ENCODE measurements at regions not wholly inside any gene's neighbourhood (a gene's known extent, or its start where the extent isn't known, plus 50 kb on each side); places are given as distances from the start of the nearest gene placed in this dataset.
"Not testable (repeated sequence)": the region's sequence is repeated elsewhere in the genome, so short reads cannot be mapped to it uniquely, and the experiment has no call there.

DNA sequence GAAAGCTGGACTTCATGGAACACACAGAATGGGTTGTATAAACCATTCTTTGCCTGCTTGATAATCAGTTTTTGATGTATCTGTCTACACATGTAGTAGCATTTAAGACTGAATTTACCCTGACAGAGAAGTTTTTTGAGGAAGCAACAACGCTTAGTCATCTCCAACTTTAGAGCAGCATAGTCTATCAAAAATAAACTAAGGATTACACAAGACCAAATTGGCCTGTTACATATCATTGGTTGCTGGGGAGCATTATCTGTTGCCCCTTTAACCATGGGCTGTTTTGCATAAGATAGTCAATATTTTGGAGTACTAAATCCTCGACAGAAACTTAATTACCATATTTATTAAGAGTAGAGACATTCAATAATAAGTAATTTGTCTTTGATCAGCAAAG lies 347.4 kb downstream of the FAM47B start:
- TF ChIP-seq, protein P1, sequence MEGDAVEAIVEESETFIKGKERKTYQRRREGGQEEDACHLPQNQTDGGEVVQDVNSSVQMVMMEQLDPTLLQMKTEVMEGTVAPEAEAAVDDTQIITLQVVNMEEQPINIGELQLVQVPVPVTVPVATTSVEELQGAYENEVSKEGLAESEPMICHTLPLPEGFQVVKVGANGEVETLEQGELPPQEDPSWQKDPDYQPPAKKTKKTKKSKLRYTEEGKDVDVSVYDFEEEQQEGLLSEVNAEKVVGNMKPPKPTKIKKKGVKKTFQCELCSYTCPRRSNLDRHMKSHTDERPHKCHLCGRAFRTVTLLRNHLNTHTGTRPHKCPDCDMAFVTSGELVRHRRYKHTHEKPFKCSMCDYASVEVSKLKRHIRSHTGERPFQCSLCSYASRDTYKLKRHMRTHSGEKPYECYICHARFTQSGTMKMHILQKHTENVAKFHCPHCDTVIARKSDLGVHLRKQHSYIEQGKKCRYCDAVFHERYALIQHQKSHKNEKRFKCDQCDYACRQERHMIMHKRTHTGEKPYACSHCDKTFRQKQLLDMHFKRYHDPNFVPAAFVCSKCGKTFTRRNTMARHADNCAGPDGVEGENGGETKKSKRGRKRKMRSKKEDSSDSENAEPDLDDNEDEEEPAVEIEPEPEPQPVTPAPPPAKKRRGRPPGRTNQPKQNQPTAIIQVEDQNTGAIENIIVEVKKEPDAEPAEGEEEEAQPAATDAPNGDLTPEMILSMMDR (IDR thresholded peaks at IDR 0.05; ENCODE audit: insufficient read depth, low read length) = no peak
- DNase-seq (ENCODE audit: low read depth) = no peak
- no peak overlapping the region for H3K4me3 ChIP-seq (ENCODE audit: low read depth, low read length)

DNA sequence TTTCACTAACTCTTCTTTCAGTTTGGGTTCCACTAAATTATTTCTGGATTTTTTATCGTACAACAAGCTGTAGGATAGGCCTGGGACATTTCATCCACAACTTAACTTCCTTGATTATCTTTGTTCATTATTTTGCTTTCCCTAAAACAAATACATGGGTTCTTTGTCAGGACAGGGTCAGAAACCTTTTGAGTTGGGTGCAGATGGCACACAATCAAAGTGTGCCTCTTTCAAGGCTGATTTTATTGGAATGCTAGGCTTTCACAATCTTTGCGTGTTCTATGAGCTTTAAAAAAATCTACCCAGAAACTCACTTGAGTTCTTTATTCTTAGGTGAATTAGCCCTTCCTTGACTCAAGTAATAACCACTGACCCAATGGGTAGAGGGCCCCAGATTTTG lies 348.4 kb downstream of the FAM47B start:
- DNase-seq (ENCODE audit: low read depth) = no peak
- H3K4me3 ChIP-seq (ENCODE audit: low read depth, low read length) = no peak overlapping the region

DNA sequence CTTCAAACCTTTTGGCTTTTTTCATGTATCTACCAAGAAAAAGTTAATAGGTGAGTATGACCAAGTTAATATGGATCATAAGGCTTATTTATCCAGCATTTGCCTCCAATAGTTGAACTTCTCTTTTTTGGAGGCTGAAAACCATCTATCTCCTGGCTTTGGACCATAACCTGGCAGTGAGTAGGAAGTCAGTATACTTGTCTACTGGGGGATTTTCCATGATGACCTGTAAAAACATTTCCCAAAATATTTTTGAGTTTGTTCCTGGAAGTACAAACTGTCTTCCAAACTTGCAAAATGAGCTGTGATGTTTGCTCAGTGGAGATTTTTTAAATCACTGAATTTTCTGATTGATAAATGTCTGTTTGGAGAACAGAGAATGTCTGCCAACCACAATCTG lies 349.9 kb downstream of the FAM47B start:
- no peak for DNase-seq (ENCODE audit: low read depth)
- TF ChIP-seq, protein P1 (IDR thresholded peaks at IDR 0.05; ENCODE audit: insufficient read depth, low read length) = no peak
- H3K4me3 ChIP-seq (ENCODE audit: low read depth, low read length) = no peak overlapping the region

More for the DNA sequence above, 348.4 kb downstream of the FAM47B start:
- TF ChIP-seq, protein P1 (IDR thresholded peaks at IDR 0.05; ENCODE audit: insufficient read depth, low read length) = no peak

DNA sequence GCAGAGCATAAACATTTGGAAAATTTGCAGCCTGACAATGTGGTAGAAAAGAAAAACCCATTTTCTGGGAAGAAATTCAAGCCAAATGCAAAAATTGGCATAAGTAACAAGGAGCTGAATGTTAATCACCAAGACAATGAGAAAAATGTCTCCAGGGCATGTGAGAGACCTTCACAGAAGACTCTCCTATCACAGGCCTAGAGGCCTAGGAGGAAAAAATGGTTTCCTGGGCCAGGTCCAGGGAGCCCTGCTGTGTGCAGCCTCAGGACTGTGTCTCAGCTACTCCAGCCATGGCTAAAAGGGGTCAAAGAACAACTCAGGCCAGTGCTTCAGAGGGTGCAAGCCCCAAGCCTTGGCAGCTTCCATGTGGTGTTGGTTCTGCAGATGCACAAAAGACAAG lies 362.4 kb downstream of the FAM47B start:
- H3K4me3 ChIP-seq (ENCODE audit: low read depth, low read length); DNase-seq (ENCODE audit: low read depth): not testable (repeated sequence)

DNA sequence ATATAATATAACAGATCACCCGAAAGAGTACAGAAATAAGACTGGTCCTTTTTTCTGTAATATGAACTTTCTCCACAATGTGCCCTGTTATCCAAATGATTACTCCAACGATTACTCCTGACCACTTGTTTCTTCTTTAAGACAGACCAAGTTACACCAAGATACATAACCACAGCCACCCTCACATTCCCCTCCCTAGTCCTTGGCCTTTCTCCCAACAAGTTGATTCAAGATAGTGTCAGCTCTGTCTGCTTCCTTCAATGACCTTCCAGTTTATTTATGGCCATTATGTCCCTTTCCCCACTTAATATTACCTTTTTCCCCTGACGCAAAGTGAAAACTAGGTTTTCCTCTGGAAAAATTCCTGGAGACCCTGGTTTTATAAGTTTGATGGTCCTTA lies 397.2 kb downstream of the FAM47B start:
- TF ChIP-seq, protein P1 (IDR thresholded peaks at IDR 0.05; ENCODE audit: insufficient read depth, low read length) = no peak
- H3K4me3 ChIP-seq (ENCODE audit: low read depth, low read length) = no peak overlapping the region
- DNase-seq (ENCODE audit: low read depth) = no peak

DNA sequence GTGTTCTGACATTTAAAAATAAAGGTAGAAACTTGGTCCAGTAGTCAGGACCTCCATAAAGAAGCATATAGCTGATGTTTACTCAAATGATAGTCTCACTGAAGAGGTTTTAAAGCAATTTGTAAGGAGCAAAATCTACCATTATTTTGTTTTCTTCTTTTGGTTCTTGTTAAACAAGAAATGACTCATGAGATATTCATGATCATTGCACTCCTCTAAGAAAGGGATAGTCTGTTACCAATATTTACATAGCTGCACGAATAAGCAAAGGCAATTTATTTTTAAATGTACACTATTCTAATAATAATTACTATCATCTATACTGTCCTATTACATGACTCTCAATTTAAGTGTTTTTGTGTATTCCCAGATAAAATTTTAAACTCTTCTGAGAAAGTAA lies 397.9 kb downstream of the FAM47B start:
- no peak for DNase-seq (ENCODE audit: low read depth)
- TF ChIP-seq, protein P1 (IDR thresholded peaks at IDR 0.05; ENCODE audit: insufficient read depth, low read length) = no peak

DNA sequence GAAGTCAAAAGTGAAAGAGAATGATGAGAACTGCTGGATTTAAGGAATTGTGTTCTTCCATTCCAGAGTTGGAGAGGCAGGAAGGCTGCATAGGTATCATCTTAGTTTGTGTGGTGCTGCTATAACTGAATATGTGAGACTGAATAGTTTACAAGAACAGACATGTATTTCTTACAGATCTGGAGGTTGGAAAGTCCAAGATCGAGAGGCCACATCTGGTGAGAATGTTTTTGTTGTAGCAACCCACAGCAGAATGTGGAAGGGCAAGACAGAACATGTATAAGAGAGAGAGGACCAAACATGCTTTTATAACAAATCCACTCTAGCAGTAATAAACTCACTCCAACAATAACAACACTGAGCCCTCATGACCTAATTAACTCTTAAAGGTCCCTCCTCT lies 408.6 kb downstream of the FAM47B start:
- TF ChIP-seq, protein P1 (IDR thresholded peaks at IDR 0.05; ENCODE audit: insufficient read depth, low read length) = no peak
- no peak for DNase-seq (ENCODE audit: low read depth)
- no peak overlapping the region for H3K4me3 ChIP-seq (ENCODE audit: low read depth, low read length)

More for the DNA sequence above, 397.9 kb downstream of the FAM47B start:
- no peak overlapping the region for H3K4me3 ChIP-seq (ENCODE audit: low read depth, low read length)

Data from fibroblast of the aortic adventitia (primary cell).